HG02981 (cell line): ENCODE measurements at regions not wholly inside any gene's neighbourhood (a gene's known extent, or its start where the extent isn't known, plus 50 kb on each side); places are given as distances from the start of the nearest gene placed in this dataset.

ENCODE experiments used
- ATAC-seq: cut with Tn5 transposase; IDR thresholded peaks from one replicate; pipeline ENCODE4 v1.9.1; 2021; ENCODE audit warnings: mild to moderate bottlenecking, moderate library complexity; ENCODE audit not compliant: unreplicated experiment

- ATAC-seq: no peak
These were observed 389.9 kb upstream of the KIRREL3 start for GRCh38 chr11:127390465-127390864.

- ATAC-seq: no peak
These were observed 384.5 kb upstream of the KIRREL3 start for GRCh38 chr11:127385071-127385470.

- ATAC-seq: no peak
These were observed 382.5 kb upstream of the KIRREL3 start for GRCh38 chr11:127383026-127383425.

GRCh38 chr11:127381247-127381646 is 380.7 kb upstream of the KIRREL3 start:
- ATAC-seq: no peak

- ATAC-seq: no peak
These were observed 379.1 kb upstream of the KIRREL3 start for GRCh38 chr11:127379686-127380085.

GRCh38 chr11:127376301-127376700 is 375.7 kb upstream of the KIRREL3 start:
- no peak for ATAC-seq

- ATAC-seq: no peak
These were observed 368.8 kb upstream of the KIRREL3 start for GRCh38 chr11:127369356-127369755.

- ATAC-seq: no peak
These were observed 362.3 kb upstream of the KIRREL3 start for GRCh38 chr11:127362754-127363308.

- no peak for ATAC-seq
These were observed 357.6 kb upstream of the KIRREL3 start for GRCh38 chr11:127358160-127358559.

GRCh38 chr11:127350476-127350875 is 349.9 kb upstream of the KIRREL3 start:
- ATAC-seq: no peak

GRCh38 chr11:127345819-127346459 is 345.4 kb upstream of the KIRREL3 start:
- peak; percentile 53 for ATAC-seq

GRCh38 chr11:127340438-127340837 is 339.9 kb upstream of the KIRREL3 start:
- no peak for ATAC-seq

GRCh38 chr11:127339376-127339775 is 338.8 kb upstream of the KIRREL3 start:
- ATAC-seq: no peak

GRCh38 chr11:127338380-127339259 is 338.1 kb upstream of the KIRREL3 start:
- no peak for ATAC-seq

GRCh38 chr11:127334466-127334865 is 333.9 kb upstream of the KIRREL3 start:
- ATAC-seq: no peak

GRCh38 chr11:127332896-127333295 is 332.3 kb upstream of the KIRREL3 start:
- ATAC-seq: no peak

GRCh38 chr11:127330044-127330443 is 329.5 kb upstream of the KIRREL3 start:
- no peak for ATAC-seq

GRCh38 chr11:127308291-127308690 is 307.7 kb upstream of the KIRREL3 start:
- no peak for ATAC-seq

GRCh38 chr11:127307700-127308099 is 307.1 kb upstream of the KIRREL3 start:
- no peak for ATAC-seq

GRCh38 chr11:127304634-127305033 is 304.1 kb upstream of the KIRREL3 start:
- ATAC-seq: no peak

GRCh38 chr11:127288926-127289325 is 288.4 kb upstream of the KIRREL3 start:
- no peak for ATAC-seq

- ATAC-seq: no peak
These were observed 281.0 kb upstream of the KIRREL3 start for GRCh38 chr11:127281534-127281933.
